ENCODE measurements at regions not wholly inside any gene's neighbourhood (a gene's known extent, or its start where the extent isn't known, plus 50 kb on each side); places are given as distances from the start of the nearest gene placed in this dataset.

DNA sequence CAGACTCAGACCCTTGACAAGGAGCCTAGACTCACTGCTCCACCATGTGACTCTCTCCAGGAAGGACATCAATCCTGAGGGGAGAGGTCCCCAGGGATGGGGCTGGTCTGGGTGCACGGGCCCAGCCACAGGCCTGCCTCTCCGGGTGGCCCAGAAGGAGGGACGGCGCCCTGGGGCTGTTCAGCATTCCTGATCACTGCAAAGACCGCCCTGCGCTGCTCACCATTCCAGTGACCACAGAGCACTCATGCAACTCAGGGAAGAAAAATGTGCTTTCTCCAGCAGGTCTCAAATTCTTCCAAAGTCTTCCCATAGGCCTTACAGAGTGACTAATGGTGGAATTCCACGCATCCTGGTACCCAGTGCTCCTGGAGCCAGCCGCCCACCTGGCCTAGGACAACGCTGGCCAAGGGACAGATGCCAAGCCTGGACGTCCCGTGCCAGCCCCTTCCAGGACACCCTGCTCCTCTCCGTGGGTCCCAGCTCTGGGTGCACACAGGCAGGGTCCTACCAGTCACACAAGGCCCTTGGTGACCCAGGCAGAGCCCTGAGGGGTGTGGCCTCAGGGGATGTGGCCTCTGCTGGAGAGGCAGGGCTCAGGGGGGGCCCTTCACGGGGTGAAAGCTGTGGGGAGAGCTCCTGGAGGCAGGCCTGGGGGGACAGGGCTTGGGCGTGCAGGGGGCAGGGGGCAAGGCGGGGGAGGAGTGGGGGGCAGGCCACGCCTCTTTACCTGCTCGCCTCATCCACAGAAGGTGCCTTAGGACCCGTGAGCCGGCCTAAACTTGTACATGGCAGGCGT is 178.8 kb downstream of the IGLL1 start:
- TF ChIP-seq EZH2 (IDR thresholded peaks at IDR 0.05; ENCODE audit: borderline replicate concordance, low read length), result no peak
- TF ChIP-seq, protein P1, sequence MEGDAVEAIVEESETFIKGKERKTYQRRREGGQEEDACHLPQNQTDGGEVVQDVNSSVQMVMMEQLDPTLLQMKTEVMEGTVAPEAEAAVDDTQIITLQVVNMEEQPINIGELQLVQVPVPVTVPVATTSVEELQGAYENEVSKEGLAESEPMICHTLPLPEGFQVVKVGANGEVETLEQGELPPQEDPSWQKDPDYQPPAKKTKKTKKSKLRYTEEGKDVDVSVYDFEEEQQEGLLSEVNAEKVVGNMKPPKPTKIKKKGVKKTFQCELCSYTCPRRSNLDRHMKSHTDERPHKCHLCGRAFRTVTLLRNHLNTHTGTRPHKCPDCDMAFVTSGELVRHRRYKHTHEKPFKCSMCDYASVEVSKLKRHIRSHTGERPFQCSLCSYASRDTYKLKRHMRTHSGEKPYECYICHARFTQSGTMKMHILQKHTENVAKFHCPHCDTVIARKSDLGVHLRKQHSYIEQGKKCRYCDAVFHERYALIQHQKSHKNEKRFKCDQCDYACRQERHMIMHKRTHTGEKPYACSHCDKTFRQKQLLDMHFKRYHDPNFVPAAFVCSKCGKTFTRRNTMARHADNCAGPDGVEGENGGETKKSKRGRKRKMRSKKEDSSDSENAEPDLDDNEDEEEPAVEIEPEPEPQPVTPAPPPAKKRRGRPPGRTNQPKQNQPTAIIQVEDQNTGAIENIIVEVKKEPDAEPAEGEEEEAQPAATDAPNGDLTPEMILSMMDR (IDR thresholded peaks at IDR 0.05; ENCODE audit: low read length), result no peak

Measured in OCI-LY1 (cell line).